T-helper 9 cell (primary cell): ENCODE measurements at regions not wholly inside any gene's neighbourhood (a gene's known extent, or its start where the extent isn't known, plus 50 kb on each side); places are given as distances from the start of the nearest gene placed in this dataset.
"Not testable (repeated sequence)": the region's sequence is repeated elsewhere in the genome, so short reads cannot be mapped to it uniquely, and the experiment has no call there.

Source experiments
- DNase-seq: peaks from one replicate; pipeline ENCODE4 v3.0.0-alpha.2; 2020

GRCh38 chr5:162209005-162209605 is 141.5 kb downstream of the GABRG2 start:
- DNase-seq, result no peak

GRCh38 chr5:162214551-162214950 is 147.0 kb downstream of the GABRG2 start:
- DNase-seq, result no peak

GRCh38 chr5:162217037-162217436 is 149.5 kb downstream of the GABRG2 start:
- DNase-seq, result no peak

GRCh38 chr5:162221910-162222309 is 154.3 kb downstream of the GABRG2 start:
- no peak for DNase-seq

GRCh38 chr5:162227075-162227474 is 159.5 kb downstream of the GABRG2 start:
- DNase-seq, result no peak

- DNase-seq, result no peak
These were observed 162.8 kb downstream of the GABRG2 start for GRCh38 chr5:162230348-162230747.

GRCh38 chr5:162231522-162231921 is 163.9 kb downstream of the GABRG2 start:
- no peak for DNase-seq

GRCh38 chr5:162240734-162241133 is 173.2 kb downstream of the GABRG2 start:
- DNase-seq, result no peak

- no peak for DNase-seq
These were observed 174.8 kb downstream of the GABRG2 start for GRCh38 chr5:162242416-162242815.

- no peak for DNase-seq
These were observed 176.1 kb downstream of the GABRG2 start for GRCh38 chr5:162243651-162244050.

GRCh38 chr5:162248107-162248713 is 180.6 kb downstream of the GABRG2 start:
- DNase-seq, result no peak

GRCh38 chr5:162256711-162257110 is 189.1 kb downstream of the GABRG2 start:
- no peak for DNase-seq

- DNase-seq, result no peak
These were observed 201.3 kb downstream of the GABRG2 start for GRCh38 chr5:162268694-162269481.

GRCh38 chr5:162272417-162272816 is 204.8 kb downstream of the GABRG2 start:
- DNase-seq, result no peak

- DNase-seq, result no peak
These were observed 207.1 kb downstream of the GABRG2 start for GRCh38 chr5:162274679-162275078.

- not testable (repeated sequence) for DNase-seq
These were observed 207.8 kb downstream of the GABRG2 start for GRCh38 chr5:162275387-162275786.

- no peak for DNase-seq
These were observed 214.6 kb downstream of the GABRG2 start for GRCh38 chr5:162282191-162282590.

GRCh38 chr5:162283609-162284008 is 216.0 kb downstream of the GABRG2 start:
- no peak for DNase-seq

- no peak for DNase-seq
These were observed 221.2 kb downstream of the GABRG2 start for GRCh38 chr5:162288647-162289296.

GRCh38 chr5:162289489-162289888 is 221.9 kb downstream of the GABRG2 start:
- DNase-seq, result no peak

- DNase-seq, result no peak
These were observed 232.2 kb downstream of the GABRG2 start for GRCh38 chr5:162299793-162300192.

- no peak for DNase-seq
These were observed 233.8 kb downstream of the GABRG2 start for GRCh38 chr5:162301356-162301755.

GRCh38 chr5:162323466-162323865 is 255.9 kb downstream of the GABRG2 start:
- no peak for DNase-seq

- no peak for DNase-seq
These were observed 256.8 kb downstream of the GABRG2 start for GRCh38 chr5:162324328-162324727.
